DND-41 (cell line): ENCODE measurements at regions not wholly inside any gene's neighbourhood (a gene's known extent, or its start where the extent isn't known, plus 50 kb on each side); places are given as distances from the start of the nearest gene placed in this dataset.

Experiments used
- ATAC-seq: fragments of 200-7000 bp; cut with Tn5 transposase; 3 replicates; pipeline ENCODE4 v1.9.1; 2021; ENCODE audit warnings: low read depth; ENCODE audit not compliant: insufficient read depth
- DNase-seq: peaks from one replicate; pipeline ENCODE4 v3.0.0-alpha.2; 2020
- H2AFZ ChIP-seq: 2 replicates; pipeline ENCODE4 v1.6.0; 2012; ENCODE audit warnings: low read depth, low read length
- H3K27ac ChIP-seq: 2 replicates; pipeline ENCODE4 v1.5.1; 2012; ENCODE audit warnings: low read length, inconsistent platforms
- H3K27me3 ChIP-seq: fragments of 200-600 bp; sonication (generic); 2 replicates; pipeline ENCODE4 v1.6.0; 2012; ENCODE audit warnings: low read length, mild to moderate bottlenecking, inconsistent platforms; ENCODE audit not compliant: insufficient read depth, poor library complexity
- H3K36me3 ChIP-seq: 2 replicates; pipeline ENCODE4 v1.5.1; 2012; ENCODE audit warnings: low read length, inconsistent platforms; ENCODE audit not compliant: insufficient read depth
- H3K4me1 ChIP-seq: 2 replicates; pipeline ENCODE4 v1.5.1; 2012; ENCODE audit warnings: mild to moderate bottlenecking, low read length; ENCODE audit not compliant: insufficient read depth
- H3K4me2 ChIP-seq: 2 replicates; pipeline ENCODE4 v1.6.0; 2012; ENCODE audit warnings: mild to moderate bottlenecking, moderate library complexity, low read length, inconsistent platforms; ENCODE audit not compliant: insufficient read depth
- H3K4me3 ChIP-seq, 2 experiments: fragments of 200-600 bp in 1 of 2; shearing (Covaris generic) in 1 of 2; 2 replicates each; pipeline ENCODE4 v1.5.1; 2012 to 2016; ENCODE audit warnings: inconsistent platforms in 2 of 2, low read length in 2 of 2, mild to moderate bottlenecking in 2 of 2, low read depth in 1 of 2, moderate library complexity in 1 of 2
- H3K79me2 ChIP-seq: 2 replicates; pipeline ENCODE4 v1.6.0; 2012; ENCODE audit warnings: low read length, inconsistent platforms; ENCODE audit not compliant: insufficient read depth
- H3K9ac ChIP-seq: 2 replicates; pipeline ENCODE4 v1.6.0; 2012; ENCODE audit warnings: low read depth, mild to moderate bottlenecking, inconsistent platforms, low read length, moderate library complexity
- H3K9me3 ChIP-seq: 2 replicates; pipeline ENCODE4 v1.5.1; 2012; ENCODE audit warnings: low read length, moderate library complexity, mild to moderate bottlenecking, inconsistent platforms; ENCODE audit not compliant: insufficient read depth, severe bottlenecking
- H4K20me1 ChIP-seq: 2 replicates; pipeline ENCODE4 v1.6.0; 2012; ENCODE audit warnings: low read length; ENCODE audit not compliant: insufficient read depth
- CTCF ChIP-seq: IDR thresholded peaks from 2 replicates; pipeline ENCODE4 v1.5.1; 2012; ENCODE audit warnings: borderline replicate concordance, low read length, moderate library complexity, mild to moderate bottlenecking; ENCODE audit not compliant: poor library complexity, severe bottlenecking; ENCODE audit errors: extremely low read depth
- EZH2 ChIP-seq: IDR thresholded peaks from 3 replicates; pipeline ENCODE4 v1.6.1; 2012; ENCODE audit warnings: borderline replicate concordance, low read depth, mild to moderate bottlenecking, moderate library complexity, low read length, inconsistent platforms; ENCODE audit not compliant: severe bottlenecking

- Histone ChIP-seq H3K9ac (no peak overlapping the region), H3K4me2 (no peak overlapping the region), H2AFZ (no peak overlapping the region), H3K36me3 (no peaks in the 10 kb centered on the region), H3K4me3 (no peak overlapping the region), H3K4me1 (no peaks in the 10 kb centered on the region), H3K79me2 (no peaks in the 10 kb centered on the region), H3K27ac (no peak overlapping the region), H4K20me1 (no peaks in the 10 kb centered on the region), H3K27me3 (no peaks in the 10 kb centered on the region), H3K9me3 (peaks cover 14% of the 10 kb centered on the region)
- ATAC-seq (no peak), DNase-seq (no peak)
- no peak for TF ChIP-seq CTCF
- TF ChIP-seq EZH2: no peak
Observed at GRCh38 chr18:43506935-43507334, 229.6 kb upstream of the SYT4 start.

- H3K4me1 ChIP-seq: no peaks in the 10 kb centered on the region
- peaks cover 14% of the 10 kb centered on the region for H3K9me3 ChIP-seq
- no peak for ATAC-seq
Observed at GRCh38 chr18:43507842-43508481, 230.7 kb upstream of the SYT4 start.

GRCh38 chr18:43514747-43515146 lies 237.5 kb upstream of the SYT4 start:
- Histone ChIP-seq H3K36me3 (no peaks in the 10 kb centered on the region), H4K20me1 (no peaks in the 10 kb centered on the region), H3K79me2 (no peaks in the 10 kb centered on the region), H3K27ac (no peak overlapping the region), H3K4me3 (no peak overlapping the region), H3K4me2 (no peak overlapping the region), H2AFZ (no peak overlapping the region), H3K27me3 (no peaks in the 10 kb centered on the region), H3K9ac (no peak overlapping the region), H3K4me1 (no peaks in the 10 kb centered on the region), H3K9me3 (peaks cover 11% of the 10 kb centered on the region)
- DNase-seq: no peak
- TF ChIP-seq CTCF (no peak), EZH2 (no peak)
- no peak for ATAC-seq

More at GRCh38 chr18:43507842-43508481, 230.7 kb upstream of the SYT4 start:
- TF ChIP-seq CTCF (no peak), EZH2 (no peak)
- no peaks in the 10 kb centered on the region for H3K27me3 ChIP-seq
- H2AFZ ChIP-seq: no peak overlapping the region
- H3K9ac ChIP-seq: no peak overlapping the region
- H3K4me2 ChIP-seq: no peak overlapping the region
- H3K36me3 ChIP-seq: no peaks in the 10 kb centered on the region
- H4K20me1 ChIP-seq: no peaks in the 10 kb centered on the region
- H3K79me2 ChIP-seq: no peaks in the 10 kb centered on the region
- H3K4me3 ChIP-seq: no peak overlapping the region
- DNase-seq: no peak
- no peak overlapping the region for H3K27ac ChIP-seq
